Epithelial cell of prostate (primary cell): ENCODE measurements at regions not wholly inside any gene's neighbourhood (a gene's known extent, or its start where the extent isn't known, plus 50 kb on each side); places are given as distances from the start of the nearest gene placed in this dataset.

Experiments used
- DNase-seq: peaks from one replicate; pipeline ENCODE4 v3.0.0-alpha.2; 2011; ENCODE audit warnings: low read depth, low spot score
- H3K27ac ChIP-seq: fragments of 450-650 bp; 2 replicates; pipeline ENCODE4 v1.5.1; 2017; ENCODE audit warnings: mild to moderate bottlenecking

DNA sequence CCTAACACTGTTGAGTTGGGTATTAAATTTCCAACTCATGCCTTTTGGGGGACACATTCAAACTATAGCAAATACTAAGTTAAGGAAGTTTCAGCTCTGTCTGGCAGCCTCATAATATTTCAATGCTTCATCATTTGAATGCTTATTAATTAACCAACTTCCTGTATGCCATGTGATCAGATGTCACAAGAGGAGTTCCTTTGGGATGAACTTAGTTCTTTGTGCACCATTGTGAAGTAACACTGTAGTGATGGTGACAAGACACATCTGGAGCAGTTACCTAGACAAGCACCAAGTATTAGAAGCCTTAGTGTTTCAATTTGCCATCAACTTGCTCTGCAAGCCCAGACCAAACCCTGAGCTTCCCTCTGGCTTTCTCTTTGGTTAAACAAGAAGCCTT, 90.7 kb upstream of the IL12B start:
- DNase-seq: no peak
- no peak overlapping the region for H3K27ac ChIP-seq

DNA sequence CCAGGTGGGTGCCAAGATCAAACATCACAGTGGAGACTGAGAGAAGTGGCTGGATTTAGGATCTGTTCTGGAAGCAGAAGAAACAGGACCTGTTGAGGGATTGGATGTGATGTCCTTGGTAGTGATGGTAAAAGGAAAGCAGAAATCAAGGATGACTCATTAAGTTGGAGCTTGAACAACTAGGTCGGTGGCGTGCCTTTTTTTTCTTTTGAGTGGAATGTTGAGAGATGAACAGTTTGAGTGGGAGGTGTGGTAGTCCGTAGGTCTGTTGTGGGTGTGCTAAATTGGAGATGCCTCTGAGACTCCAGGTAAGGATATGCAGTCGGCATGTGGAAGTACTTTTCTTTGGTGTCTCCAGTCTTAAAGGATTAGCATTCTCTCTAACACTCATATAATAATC, 92.1 kb upstream of the IL12B start:
- DNase-seq: no peak
- H3K27ac ChIP-seq: no peak overlapping the region

DNA sequence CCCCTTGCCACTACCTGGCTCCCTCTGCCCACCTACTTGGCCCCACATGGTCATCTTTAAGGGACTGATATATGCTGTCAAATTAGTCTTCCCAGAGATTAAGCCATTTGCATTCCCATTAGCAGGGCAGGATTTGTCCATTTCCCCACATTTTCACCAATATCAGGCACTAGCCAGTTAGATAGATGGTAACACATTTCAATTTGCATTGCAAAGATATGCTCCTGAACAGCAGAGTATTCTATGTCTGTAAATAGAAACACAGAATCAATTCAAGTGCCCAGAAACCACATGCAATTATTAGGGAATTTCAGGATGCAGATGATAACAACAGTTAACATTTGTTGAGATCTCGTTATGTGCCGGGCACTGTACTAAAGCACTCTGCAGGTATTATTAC, 92.6 kb upstream of the IL12B start:
- DNase-seq: no peak
- no peak overlapping the region for H3K27ac ChIP-seq

DNA sequence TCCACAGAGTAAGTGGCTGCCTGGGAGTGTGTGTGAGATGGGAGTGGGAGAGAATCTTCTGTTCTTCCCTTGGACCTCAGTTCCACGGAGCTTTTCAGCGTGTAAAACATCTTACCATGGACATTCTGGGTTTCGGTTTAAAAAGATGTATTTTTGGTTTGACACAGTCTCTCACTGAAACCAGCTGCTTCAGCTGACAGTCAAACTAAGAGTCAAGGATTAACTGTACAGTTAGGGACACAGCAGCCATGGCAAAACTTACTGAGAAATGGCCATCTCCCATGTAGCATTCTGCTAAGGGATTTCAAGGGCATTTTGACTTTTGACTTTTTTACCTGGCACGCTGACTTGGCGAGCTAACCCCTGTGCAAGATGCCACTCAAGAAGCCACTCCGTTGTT, 93.8 kb upstream of the IL12B start:
- no peak overlapping the region for H3K27ac ChIP-seq
- DNase-seq: no peak

DNA sequence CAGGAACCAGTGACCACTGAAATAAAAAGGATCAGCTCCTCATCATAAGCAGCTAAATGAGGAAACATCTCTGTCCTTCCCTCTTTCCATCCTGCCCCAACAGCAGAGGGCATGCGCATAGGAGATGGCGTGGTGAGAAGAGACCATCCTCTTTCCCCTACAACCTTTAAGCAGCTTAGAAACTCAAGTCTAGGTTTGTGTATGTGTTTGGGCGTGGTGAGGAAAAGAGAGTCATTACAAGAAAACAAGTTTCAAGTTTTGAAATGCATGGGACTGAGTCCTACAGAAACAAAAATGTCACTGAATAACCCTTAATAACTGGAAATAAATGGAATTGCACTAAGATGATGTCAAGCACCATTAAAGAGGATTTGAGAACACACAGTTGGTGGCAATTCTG, 96.4 kb upstream of the IL12B start:
- DNase-seq: no peak
- no peak overlapping the region for H3K27ac ChIP-seq

DNA sequence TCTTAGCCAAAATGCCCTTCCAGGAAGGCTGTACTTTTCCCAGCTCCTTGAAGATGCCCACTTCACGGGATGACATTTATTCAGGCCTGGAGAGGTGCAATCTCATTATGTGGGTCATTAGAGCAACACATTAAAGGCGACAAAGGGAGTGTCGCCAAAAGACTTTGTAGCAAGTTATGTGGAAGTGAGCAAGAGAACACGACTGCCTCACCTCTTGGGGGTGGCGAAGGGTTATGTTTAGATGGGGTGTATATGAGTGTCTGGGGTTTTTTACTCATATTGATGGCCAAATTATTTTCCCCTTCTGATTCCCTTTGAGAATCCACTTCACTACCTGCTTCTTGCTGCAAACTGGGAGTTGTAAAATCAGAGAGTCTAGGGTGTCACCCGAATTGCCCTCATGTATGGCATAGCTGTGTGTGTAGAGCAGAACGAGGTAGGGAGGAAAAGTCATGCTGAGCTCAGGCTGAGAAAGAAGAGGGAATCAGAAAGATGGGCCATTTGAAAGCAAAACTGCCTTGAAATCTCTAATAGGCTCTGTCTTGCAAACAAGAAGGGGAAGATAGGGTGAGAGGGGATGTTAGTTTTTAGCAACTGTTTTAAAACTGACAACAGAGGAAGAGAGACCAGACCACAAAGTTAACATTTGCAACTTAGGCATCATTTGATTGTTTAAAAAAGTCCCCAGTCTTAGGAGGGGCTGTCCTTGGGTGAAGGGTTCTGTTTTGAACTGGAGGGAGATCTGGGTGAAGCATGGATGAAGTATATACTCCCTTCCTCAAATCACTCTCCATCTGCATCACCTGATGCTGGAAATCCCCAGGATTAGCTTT, 97.1 kb upstream of the IL12B start:
- no peak for DNase-seq
- H3K27ac ChIP-seq: no peak overlapping the region

DNA sequence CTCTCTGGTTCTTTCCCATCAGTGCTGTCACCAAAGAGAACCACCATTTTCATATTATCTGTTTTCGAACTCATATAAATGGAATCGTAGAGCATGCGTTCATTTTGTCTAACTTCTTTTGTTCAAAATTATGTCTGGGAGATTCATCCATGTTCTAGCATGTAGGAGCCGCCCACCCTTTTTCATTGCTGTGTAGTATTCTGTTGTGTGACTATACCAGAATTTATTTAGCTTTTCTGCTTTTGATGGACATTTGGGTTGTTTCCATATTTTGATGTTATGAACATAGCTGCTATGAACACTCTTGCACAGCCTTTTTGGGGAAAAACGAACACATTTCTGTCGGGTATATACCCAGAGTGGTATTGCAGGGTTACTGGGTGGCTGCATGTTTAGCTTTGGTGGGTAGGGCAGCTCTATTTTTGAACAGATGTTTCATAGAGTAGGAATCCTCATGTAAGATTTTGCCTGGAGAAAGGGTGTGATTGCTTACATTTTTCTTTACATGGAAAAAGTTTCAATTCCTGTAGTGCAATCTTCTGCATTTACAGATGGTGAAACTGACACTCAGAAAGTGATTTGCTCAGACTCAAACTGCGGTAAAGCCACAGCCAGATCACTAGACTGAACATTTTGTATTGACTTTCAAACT, 100.2 kb upstream of the IL12B start:
- DNase-seq: no peak
- no peak overlapping the region for H3K27ac ChIP-seq

DNA sequence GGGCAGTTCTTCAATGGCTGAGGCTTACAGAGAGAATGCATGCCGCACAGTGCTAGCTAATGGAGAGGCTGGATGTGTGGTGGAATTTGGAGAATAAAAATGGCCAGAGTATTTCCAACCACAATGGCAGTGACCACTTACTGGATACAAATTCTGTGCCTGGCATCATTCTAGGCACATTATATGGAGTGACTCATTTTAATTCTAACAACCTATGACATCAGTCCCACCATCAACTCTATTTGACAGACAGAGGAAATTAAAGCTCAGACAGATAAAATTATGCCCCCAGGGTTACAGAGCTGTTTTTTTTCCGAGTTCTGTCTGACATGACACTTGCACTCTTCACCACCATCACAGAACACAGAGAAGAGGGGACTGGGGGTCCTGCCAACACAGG, 105.6 kb upstream of the IL12B start:
- no peak overlapping the region for H3K27ac ChIP-seq
- DNase-seq: no peak

DNA sequence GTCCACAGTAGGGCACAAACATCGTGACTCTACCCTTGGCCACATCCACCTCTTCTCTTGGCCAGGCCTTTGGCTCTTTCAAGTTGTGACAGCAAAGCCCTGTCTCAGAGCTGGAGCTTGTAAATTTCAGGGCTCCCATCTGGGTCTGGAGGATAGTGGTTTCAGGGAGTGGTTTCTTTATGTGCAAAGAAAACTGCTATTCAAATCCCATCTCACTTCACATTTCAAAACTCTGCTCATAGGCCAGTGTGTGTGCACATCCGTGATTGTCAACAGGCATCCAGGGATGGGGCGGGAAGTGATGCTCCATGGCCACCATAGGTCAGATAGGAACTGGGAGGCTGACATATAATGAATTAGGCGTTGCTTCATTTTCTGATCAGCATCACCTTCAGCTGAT, 107.8 kb upstream of the IL12B start:
- H3K27ac ChIP-seq: no peak overlapping the region
- DNase-seq: no peak

DNA sequence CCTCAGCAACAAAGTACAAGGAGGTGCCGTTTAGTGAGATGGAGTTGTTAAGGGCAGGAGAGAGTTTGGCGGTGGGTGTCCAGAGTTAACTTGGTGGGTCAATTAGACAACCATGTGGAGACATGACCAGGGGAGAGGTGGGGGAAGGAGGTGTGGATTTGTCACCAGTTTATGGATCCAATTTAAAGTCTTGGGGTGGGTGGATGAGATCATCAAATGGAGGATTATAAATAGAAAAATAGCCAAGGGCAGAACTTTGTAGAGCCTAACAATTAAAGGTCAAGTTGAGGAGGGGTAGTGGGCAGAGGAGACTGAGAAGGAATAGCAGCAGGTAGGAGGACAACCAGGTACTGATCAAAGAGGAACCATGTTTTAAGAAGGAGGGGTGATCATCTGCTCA, 108.7 kb upstream of the IL12B start:
- H3K27ac ChIP-seq: no peak overlapping the region
- no peak for DNase-seq

DNA sequence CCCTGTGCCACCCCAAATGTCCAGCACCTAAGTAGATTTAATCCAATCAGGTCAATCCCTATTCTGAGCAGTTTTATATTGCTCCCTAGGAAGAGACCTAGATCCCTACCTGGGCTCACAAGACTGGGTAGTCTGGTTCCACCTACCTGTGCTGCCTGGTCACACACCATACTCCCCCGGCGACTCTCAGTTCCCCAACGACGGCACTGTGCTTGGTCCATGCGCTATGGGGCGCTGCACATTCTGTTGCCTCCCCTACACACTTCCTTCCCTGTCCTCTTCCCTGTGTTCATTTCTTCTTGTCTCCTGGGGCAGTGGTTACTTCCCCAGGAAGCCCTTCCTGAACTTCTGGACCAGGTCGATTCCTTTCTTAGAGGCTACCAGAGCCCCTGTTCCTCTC, 109.9 kb upstream of the IL12B start:
- no peak for DNase-seq
- H3K27ac ChIP-seq: no peak overlapping the region

DNA sequence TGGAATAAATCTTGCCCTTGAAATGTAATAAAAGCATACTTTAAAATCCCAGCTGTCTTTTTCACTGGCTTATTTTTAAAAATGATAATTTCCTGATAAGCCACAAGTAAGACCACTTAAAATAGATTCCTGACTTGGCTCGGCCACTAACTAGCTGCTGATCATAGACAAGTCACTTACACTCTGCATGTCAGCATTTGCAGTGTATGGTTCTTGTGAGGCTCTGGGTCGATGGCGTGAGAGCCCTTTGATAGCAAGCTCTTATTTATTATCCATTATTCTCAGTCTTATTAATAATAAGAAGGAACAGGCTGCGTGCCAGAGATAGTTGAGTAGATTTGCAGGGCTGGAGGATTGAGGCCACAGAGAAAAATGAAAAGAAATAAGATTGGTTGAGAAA, 110.7 kb upstream of the IL12B start:
- no peak overlapping the region for H3K27ac ChIP-seq
- DNase-seq: no peak

DNA sequence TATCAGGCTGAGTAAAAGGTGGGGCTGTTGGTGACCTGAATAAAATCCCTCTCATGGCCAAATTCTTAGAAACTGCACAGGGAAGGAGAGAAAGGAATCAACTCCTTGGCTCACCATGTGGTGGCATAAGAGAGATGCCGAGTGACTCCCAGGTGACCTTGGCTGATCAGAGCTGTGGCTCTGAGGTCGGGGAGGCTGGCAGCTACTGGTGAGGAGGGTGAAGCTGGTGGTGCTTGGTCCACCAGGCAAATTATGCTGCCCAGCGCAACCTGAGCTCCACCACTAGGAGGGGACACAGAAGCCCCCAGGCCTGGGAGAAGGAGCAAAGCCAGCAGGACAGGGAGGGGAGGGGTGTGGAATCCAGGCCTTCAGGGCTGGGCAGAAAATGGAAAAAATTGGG, 111.2 kb upstream of the IL12B start:
- no peak overlapping the region for H3K27ac ChIP-seq
- DNase-seq: no peak

DNA sequence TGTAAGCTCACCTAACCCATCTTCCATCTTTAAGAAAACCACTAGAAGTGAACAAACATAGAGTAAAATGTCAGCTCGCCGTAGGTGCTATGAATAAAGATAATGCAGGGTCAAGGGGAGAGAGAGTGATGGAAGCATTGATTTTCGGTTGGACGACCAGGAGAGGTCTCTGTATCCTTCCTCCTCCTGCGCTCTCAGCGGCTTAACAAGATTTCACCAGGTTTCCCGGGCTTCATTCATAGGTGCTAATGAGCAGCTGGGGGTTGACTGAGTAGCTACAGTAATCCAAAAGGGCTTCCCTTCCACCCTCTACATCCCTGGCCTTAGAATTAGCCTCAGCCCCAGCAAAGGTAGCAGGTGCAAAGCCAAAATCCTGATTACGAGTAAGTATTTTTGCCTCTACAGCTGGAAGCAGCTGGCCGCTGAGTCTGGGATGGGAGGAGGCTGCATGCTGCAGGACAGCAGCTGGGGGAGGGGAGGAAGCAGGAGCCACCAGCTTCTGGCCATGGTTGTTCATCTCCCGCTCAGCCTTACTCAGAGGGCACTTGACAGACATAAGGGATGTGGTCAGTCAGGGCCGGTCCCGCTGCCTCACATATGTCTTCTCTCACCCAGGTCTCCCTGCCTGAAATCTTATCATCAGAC, 112.0 kb upstream of the IL12B start:
- H3K27ac ChIP-seq: no peak overlapping the region
- DNase-seq: no peak

DNA sequence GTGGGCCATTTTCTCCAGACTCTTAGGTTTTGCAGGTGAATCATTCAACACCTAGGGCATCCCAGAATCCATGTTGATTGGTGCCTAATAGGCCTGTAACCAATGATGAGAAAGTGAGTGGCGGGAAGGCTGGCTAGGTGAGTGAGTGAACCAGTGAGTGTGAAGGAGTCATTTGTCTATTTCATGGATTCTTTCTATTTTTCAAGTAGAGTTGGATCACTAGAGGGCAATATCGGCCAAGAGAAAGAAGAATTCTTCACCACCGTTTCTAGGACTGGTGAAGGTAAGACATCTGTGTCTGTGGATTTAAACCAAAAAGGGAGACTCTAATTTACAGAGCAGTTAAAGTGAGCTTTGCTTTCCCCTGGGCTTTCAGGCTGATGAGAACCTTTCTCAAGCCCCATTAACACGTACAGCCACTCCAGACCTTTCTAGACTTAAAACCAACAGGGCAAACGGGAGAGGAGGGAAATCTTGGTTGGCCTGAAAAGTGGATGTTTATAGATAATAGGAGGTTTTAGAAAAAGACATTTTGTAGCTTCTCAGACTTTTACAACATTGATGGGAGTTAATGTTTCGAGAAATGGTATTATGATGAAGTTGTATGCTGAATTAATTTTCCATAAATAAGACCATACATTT, 114.3 kb upstream of the IL12B start:
- H3K27ac ChIP-seq: no peak overlapping the region
- DNase-seq: no peak

DNA sequence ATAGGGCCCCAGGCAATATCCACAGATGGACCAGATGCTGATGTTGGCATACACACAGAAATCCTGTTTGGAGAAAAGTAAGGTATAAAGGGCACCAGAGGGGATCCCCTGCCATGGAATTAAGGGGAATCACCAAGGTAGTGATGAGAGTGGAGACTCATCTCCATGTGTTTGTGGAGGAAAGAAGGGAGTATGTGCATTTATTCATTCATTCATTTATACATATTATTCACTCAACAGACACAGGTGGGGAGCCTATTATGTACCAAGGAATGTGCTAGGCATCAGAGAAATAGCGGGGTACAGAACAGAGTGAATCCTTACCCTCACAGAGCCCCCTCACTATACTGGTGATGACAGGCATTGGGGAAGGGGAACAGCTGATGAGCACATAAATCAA, 116.8 kb upstream of the IL12B start:
- DNase-seq: no peak
- H3K27ac ChIP-seq: no peak overlapping the region

DNA sequence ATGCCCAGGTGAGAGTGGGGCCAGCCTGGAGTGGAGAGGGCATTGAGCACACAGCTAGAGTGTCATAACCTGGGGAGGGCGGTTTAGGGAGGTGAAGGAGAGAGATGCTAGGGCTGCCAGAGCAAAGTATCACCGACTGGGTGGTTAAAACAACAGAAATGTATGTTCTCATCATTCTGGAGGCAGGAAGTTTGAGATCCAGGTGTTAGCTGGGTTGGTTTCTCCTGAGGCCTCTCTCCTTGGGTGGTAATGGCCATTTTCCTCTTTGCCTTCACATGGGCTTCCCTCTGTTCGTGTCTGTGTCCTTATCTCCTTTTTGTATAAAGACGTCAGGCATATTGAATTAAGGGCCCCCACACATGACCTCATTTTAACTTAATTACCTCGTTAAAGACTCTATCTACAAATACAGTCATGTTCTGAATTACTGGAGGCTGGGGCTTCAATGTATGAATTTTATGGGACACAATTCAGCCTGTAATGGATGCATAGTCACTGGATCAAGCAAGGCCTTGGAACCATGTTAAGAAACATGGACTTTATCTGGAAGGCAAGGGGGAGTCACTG, 118.6 kb upstream of the IL12B start:
- DNase-seq: no peak
- H3K27ac ChIP-seq: no peak overlapping the region

DNA sequence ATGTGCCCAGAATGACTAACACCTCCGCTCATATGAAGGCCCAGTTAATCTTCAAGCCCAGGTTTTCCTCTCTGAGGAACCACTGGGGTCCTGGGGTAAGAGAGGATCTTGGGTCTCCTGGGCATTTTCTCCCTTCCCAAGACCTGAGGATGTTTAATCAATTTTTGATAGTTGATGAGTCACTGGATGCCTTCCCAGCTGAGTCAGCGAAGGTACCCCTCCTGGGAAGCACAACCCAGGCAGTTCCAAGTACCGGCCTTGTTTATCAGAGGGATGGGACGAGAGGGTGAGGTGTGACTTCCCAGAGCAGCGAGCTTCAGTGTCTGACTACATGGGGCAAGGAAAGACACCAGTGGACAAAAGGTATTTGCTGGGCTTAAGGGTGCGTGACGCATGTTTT, 119.6 kb upstream of the IL12B start:
- H3K27ac ChIP-seq: no peak overlapping the region
- no peak for DNase-seq

DNA sequence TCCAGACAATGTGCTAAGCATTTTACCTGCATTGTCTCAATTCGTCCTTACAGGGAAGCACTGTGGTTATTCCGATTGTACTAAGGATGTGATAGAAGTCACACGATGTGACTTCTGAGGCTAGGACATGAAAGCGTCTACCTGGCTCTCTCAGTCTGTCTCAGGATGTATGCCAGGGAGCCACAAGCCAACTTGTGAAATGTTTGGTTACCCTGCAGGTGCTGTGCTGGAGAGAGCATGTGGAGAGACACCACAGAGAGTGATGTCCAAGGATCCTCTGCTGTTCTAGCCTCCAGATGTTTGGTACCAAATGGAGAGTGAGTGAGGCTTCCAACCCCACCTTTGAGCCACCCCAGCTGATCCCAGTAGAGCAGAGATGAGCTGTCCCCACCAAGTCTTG, 120.1 kb upstream of the IL12B start:
- no peak overlapping the region for H3K27ac ChIP-seq
- DNase-seq: no peak

DNA sequence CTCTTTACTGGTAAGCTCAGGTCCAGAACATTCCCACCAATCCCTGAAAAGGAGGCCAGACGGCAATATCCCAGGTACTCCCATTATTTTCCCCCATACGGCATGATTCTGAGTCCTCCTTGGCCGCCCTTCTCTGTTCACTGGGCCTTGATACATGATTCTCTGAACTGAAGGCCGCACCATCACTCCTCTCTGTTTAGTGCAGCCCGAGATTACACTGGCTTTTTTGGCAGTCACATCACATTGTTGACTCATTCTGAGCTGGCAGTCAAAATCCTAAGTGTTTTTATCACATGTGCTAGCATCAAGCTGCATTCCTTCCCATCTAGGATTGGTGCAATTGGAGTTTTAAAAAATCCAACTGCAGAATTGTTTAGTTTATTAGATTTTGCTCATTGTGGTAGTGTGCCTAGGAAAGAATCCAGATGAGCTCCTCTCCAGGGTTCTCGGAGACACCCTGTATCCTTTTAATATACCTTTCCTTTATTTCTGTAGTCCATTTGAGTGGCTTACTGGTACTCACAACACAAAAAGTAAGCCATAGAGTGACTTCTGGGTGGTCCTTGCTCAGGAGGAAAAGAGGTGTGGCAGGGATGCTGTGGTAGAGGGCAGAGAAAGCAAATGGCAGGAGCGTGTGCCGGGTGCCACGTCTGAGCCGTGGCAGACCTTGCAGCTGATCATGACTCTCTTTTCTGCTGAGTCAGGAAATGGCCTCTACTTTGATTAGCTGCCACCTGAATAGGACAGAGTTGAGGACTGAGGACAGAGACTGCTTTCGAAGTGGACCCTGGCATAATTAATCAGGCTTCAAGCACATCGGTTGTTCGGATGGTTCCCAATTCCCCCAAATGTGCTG, 121.1 kb upstream of the IL12B start:
- DNase-seq: peak; percentile 44
- H3K27ac ChIP-seq: no peak overlapping the region
